ENCODE measurements at regions not wholly inside any gene's neighbourhood (a gene's known extent, or its start where the extent isn't known, plus 50 kb on each side); places are given as distances from the start of the nearest gene placed in this dataset.

GRCh38 chr10:44313761-44314165 lies 71.1 kb downstream of the CXCL12 start:
- H3K4me1 ChIP-seq (ENCODE audit: control insufficient read depth in 1 of 2, insufficient read depth in 2 of 2, low read length in 2 of 2) = peaks cover 0 to 8% of the 10 kb centered on the region in 2 donors
- no peaks in the 10 kb centered on the region for H3K27me3 ChIP-seq (ENCODE audit: control insufficient read depth in 1 of 2, insufficient read depth in 2 of 2, low read length in 2 of 2)
- H3K4me3 ChIP-seq (ENCODE audit: low read depth in 1 of 2, low read length in 2 of 2) = no peak overlapping the region
- no peaks in the 10 kb centered on the region for H3K36me3 ChIP-seq (ENCODE audit: control insufficient read depth in 1 of 2, insufficient read depth in 2 of 2, low read length in 2 of 2)
- H3K27ac ChIP-seq (ENCODE audit: low read depth, low read length) = no peak overlapping the region
- no peak overlapping the region for H3K9ac ChIP-seq (ENCODE audit: low read depth in 1 of 2, low read length in 2 of 2)
- H3K9me3 ChIP-seq (ENCODE audit: control insufficient read depth in 1 of 2, low read length in 2 of 2) = no peaks in the 10 kb centered on the region

- Histone ChIP-seq H3K36me3 (ENCODE audit: control insufficient read depth in 1 of 2, insufficient read depth in 2 of 2, low read length in 2 of 2) (no peaks in the 10 kb centered on the region), H3K9me3 (ENCODE audit: control insufficient read depth in 1 of 2, low read length in 2 of 2) (no peaks in the 10 kb centered on the region), H3K9ac (ENCODE audit: low read depth in 1 of 2, low read length in 2 of 2) (no peak overlapping the region), H3K4me3 (ENCODE audit: low read depth in 1 of 2, low read length in 2 of 2) (no peak overlapping the region), H3K27me3 (ENCODE audit: control insufficient read depth in 1 of 2, insufficient read depth in 2 of 2, low read length in 2 of 2) (no peaks in the 10 kb centered on the region), H3K27ac (ENCODE audit: low read depth, low read length) (no peak overlapping the region), H3K4me1 (ENCODE audit: control insufficient read depth in 1 of 2, insufficient read depth in 2 of 2, low read length in 2 of 2) (peaks cover 0 to 8% of the 10 kb centered on the region in 2 donors)
Observed at GRCh38 chr10:44312401-44312800, 72.5 kb downstream of the CXCL12 start.

- Histone ChIP-seq H3K9ac (ENCODE audit: low read depth in 1 of 2, low read length in 2 of 2) (no peak overlapping the region), H3K4me3 (ENCODE audit: low read depth in 1 of 2, low read length in 2 of 2) (no peak overlapping the region), H3K9me3 (ENCODE audit: control insufficient read depth in 1 of 2, low read length in 2 of 2) (no peaks in the 10 kb centered on the region)
Observed at GRCh38 chr10:44311563-44312051, 73.3 kb downstream of the CXCL12 start.

GRCh38 chr10:44310762-44311562 lies 73.9 kb downstream of the CXCL12 start:
- peaks cover 0 to 8% of the 10 kb centered on the region in 2 donors for H3K4me1 ChIP-seq (ENCODE audit: control insufficient read depth in 1 of 2, insufficient read depth in 2 of 2, low read length in 2 of 2)
- H3K36me3 ChIP-seq (ENCODE audit: control insufficient read depth in 1 of 2, insufficient read depth in 2 of 2, low read length in 2 of 2) = no peaks in the 10 kb centered on the region
- peak overlapping the region; percentile 39 to 43 for H3K4me3 ChIP-seq (ENCODE audit: low read depth in 1 of 2, low read length in 2 of 2)
- H3K9me3 ChIP-seq (ENCODE audit: control insufficient read depth in 1 of 2, low read length in 2 of 2) = no peaks in the 10 kb centered on the region
- no peak overlapping the region for H3K27ac ChIP-seq (ENCODE audit: low read depth, low read length)
- H3K9ac ChIP-seq (ENCODE audit: low read depth in 1 of 2, low read length in 2 of 2) = no peak overlapping the region
- H3K27me3 ChIP-seq (ENCODE audit: control insufficient read depth in 1 of 2, insufficient read depth in 2 of 2, low read length in 2 of 2) = no peaks in the 10 kb centered on the region

More at GRCh38 chr10:44311563-44312051, 73.3 kb downstream of the CXCL12 start:
- H3K36me3 ChIP-seq (ENCODE audit: control insufficient read depth in 1 of 2, insufficient read depth in 2 of 2, low read length in 2 of 2) = no peaks in the 10 kb centered on the region
- H3K4me1 ChIP-seq (ENCODE audit: control insufficient read depth in 1 of 2, insufficient read depth in 2 of 2, low read length in 2 of 2) = peaks cover 0 to 8% of the 10 kb centered on the region in 2 donors
- no peak overlapping the region for H3K27ac ChIP-seq (ENCODE audit: low read depth, low read length)
- no peaks in the 10 kb centered on the region for H3K27me3 ChIP-seq (ENCODE audit: control insufficient read depth in 1 of 2, insufficient read depth in 2 of 2, low read length in 2 of 2)

- H3K4me1 ChIP-seq (ENCODE audit: control insufficient read depth in 1 of 2, insufficient read depth in 2 of 2, low read length in 2 of 2) = peaks cover 0 to 8% of the 10 kb centered on the region in 2 donors
- H3K36me3 ChIP-seq (ENCODE audit: control insufficient read depth in 1 of 2, insufficient read depth in 2 of 2, low read length in 2 of 2) = no peaks in the 10 kb centered on the region
- H3K4me3 ChIP-seq (ENCODE audit: low read depth in 1 of 2, low read length in 2 of 2) = no peak overlapping the region
- no peak overlapping the region for H3K27ac ChIP-seq (ENCODE audit: low read depth, low read length)
- no peak overlapping the region for H3K9ac ChIP-seq (ENCODE audit: low read depth in 1 of 2, low read length in 2 of 2)
- H3K9me3 ChIP-seq (ENCODE audit: control insufficient read depth in 1 of 2, low read length in 2 of 2) = no peaks in the 10 kb centered on the region
- H3K27me3 ChIP-seq (ENCODE audit: control insufficient read depth in 1 of 2, insufficient read depth in 2 of 2, low read length in 2 of 2) = no peaks in the 10 kb centered on the region
Observed at GRCh38 chr10:44309939-44310761, 74.7 kb downstream of the CXCL12 start.

- Histone ChIP-seq H3K4me3 (ENCODE audit: low read depth in 1 of 2, low read length in 2 of 2) (no peak overlapping the region), H3K36me3 (ENCODE audit: control insufficient read depth in 1 of 2, insufficient read depth in 2 of 2, low read length in 2 of 2) (no peaks in the 10 kb centered on the region), H3K4me1 (ENCODE audit: control insufficient read depth in 1 of 2, insufficient read depth in 2 of 2, low read length in 2 of 2) (peaks cover 0 to 8% of the 10 kb centered on the region in 2 donors), H3K9ac (ENCODE audit: low read depth in 1 of 2, low read length in 2 of 2) (no peak overlapping the region), H3K27ac (ENCODE audit: low read depth, low read length) (no peak overlapping the region), H3K9me3 (ENCODE audit: control insufficient read depth in 1 of 2, low read length in 2 of 2) (no peaks in the 10 kb centered on the region), H3K27me3 (ENCODE audit: control insufficient read depth in 1 of 2, insufficient read depth in 2 of 2, low read length in 2 of 2) (no peaks in the 10 kb centered on the region)
Observed at GRCh38 chr10:44309361-44309760, 75.5 kb downstream of the CXCL12 start.

GRCh38 chr10:44308935-44309334 lies 76.0 kb downstream of the CXCL12 start:
- Histone ChIP-seq H3K36me3 (ENCODE audit: control insufficient read depth in 1 of 2, insufficient read depth in 2 of 2, low read length in 2 of 2) (no peaks in the 10 kb centered on the region), H3K4me3 (ENCODE audit: low read depth in 1 of 2, low read length in 2 of 2) (no peak overlapping the region), H3K4me1 (ENCODE audit: control insufficient read depth in 1 of 2, insufficient read depth in 2 of 2, low read length in 2 of 2) (peaks cover 0 to 8% of the 10 kb centered on the region in 2 donors), H3K9me3 (ENCODE audit: control insufficient read depth in 1 of 2, low read length in 2 of 2) (no peaks in the 10 kb centered on the region), H3K27me3 (ENCODE audit: control insufficient read depth in 1 of 2, insufficient read depth in 2 of 2, low read length in 2 of 2) (no peaks in the 10 kb centered on the region), H3K27ac (ENCODE audit: low read depth, low read length) (no peak overlapping the region), H3K9ac (ENCODE audit: low read depth in 1 of 2, low read length in 2 of 2) (no peak overlapping the region)

GRCh38 chr10:44307691-44308090 lies 77.2 kb downstream of the CXCL12 start:
- no peak overlapping the region for H3K4me3 ChIP-seq (ENCODE audit: low read depth in 1 of 2, low read length in 2 of 2)
- no peak overlapping the region for H3K9ac ChIP-seq (ENCODE audit: low read depth in 1 of 2, low read length in 2 of 2)
- no peaks in the 10 kb centered on the region for H3K27me3 ChIP-seq (ENCODE audit: control insufficient read depth in 1 of 2, insufficient read depth in 2 of 2, low read length in 2 of 2)
- no peak overlapping the region for H3K27ac ChIP-seq (ENCODE audit: low read depth, low read length)
- no peaks in the 10 kb centered on the region for H3K9me3 ChIP-seq (ENCODE audit: control insufficient read depth in 1 of 2, low read length in 2 of 2)
- peaks cover 0 to 8% of the 10 kb centered on the region in 2 donors for H3K4me1 ChIP-seq (ENCODE audit: control insufficient read depth in 1 of 2, insufficient read depth in 2 of 2, low read length in 2 of 2)
- H3K36me3 ChIP-seq (ENCODE audit: control insufficient read depth in 1 of 2, insufficient read depth in 2 of 2, low read length in 2 of 2) = no peaks in the 10 kb centered on the region

- Histone ChIP-seq H3K36me3 (ENCODE audit: control insufficient read depth in 1 of 2, insufficient read depth in 2 of 2, low read length in 2 of 2) (no peaks in the 10 kb centered on the region), H3K9me3 (ENCODE audit: control insufficient read depth in 1 of 2, low read length in 2 of 2) (no peaks in the 10 kb centered on the region), H3K27me3 (ENCODE audit: control insufficient read depth in 1 of 2, insufficient read depth in 2 of 2, low read length in 2 of 2) (no peaks in the 10 kb centered on the region), H3K4me3 (ENCODE audit: low read depth in 1 of 2, low read length in 2 of 2) (no peak overlapping the region), H3K4me1 (ENCODE audit: control insufficient read depth in 1 of 2, insufficient read depth in 2 of 2, low read length in 2 of 2) (peaks cover 0 to 8% of the 10 kb centered on the region in 2 donors), H3K27ac (ENCODE audit: low read depth, low read length) (no peak overlapping the region), H3K9ac (ENCODE audit: low read depth in 1 of 2, low read length in 2 of 2) (no peak overlapping the region)
Observed at GRCh38 chr10:44306762-44307161, 78.1 kb downstream of the CXCL12 start.

- H3K4me1 ChIP-seq (ENCODE audit: control insufficient read depth in 1 of 2, insufficient read depth in 2 of 2, low read length in 2 of 2) = peaks cover 0 to 7% of the 10 kb centered on the region in 2 donors
- H3K27me3 ChIP-seq (ENCODE audit: control insufficient read depth in 1 of 2, insufficient read depth in 2 of 2, low read length in 2 of 2) = no peaks in the 10 kb centered on the region
- no peak overlapping the region for H3K4me3 ChIP-seq (ENCODE audit: low read depth in 1 of 2, low read length in 2 of 2)
- no peak overlapping the region for H3K27ac ChIP-seq (ENCODE audit: low read depth, low read length)
- no peaks in the 10 kb centered on the region for H3K36me3 ChIP-seq (ENCODE audit: control insufficient read depth in 1 of 2, insufficient read depth in 2 of 2, low read length in 2 of 2)
- H3K9me3 ChIP-seq (ENCODE audit: control insufficient read depth in 1 of 2, low read length in 2 of 2) = no peaks in the 10 kb centered on the region
- H3K9ac ChIP-seq (ENCODE audit: low read depth in 1 of 2, low read length in 2 of 2) = no peak overlapping the region
Observed at GRCh38 chr10:44306147-44306710, 78.7 kb downstream of the CXCL12 start.
